ENCODE measurements at regions not wholly inside any gene's neighbourhood (a gene's known extent, or its start where the extent isn't known, plus 50 kb on each side); places are given as distances from the start of the nearest gene placed in this dataset.

DNA sequence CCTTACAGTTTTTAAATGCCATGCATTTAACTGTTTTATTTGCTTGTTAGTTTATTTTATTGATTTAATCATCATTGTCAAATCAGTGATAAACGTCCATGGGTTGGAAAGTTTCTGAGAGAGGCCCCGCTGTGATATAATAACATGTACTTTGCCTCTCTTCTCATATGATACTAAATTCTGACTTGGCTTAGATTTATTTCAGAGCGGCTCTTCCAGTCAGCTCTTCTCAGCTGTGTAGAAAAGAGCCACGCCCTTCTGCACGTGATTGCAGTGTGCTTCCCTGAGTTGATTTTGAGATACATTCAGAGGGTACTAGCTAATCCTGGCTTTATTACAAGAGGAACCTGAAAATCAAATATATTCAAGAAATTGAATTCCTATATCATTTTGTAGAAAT, 218.6 kb downstream of the KCNE4 start:
- no TSS peak for BruUV-seq (replicated peaks)
- in situ Hi-C loops (cut with MboI; ENCODE audit: low sequenced_read_pairs) (no loop called here), intact Hi-C loops (cut with micrococcal nuclease) (no loop called here), dilution Hi-C loops (cut with HindIII; ENCODE audit: low sequenced_read_pairs, unreplicated experiment) (no loop called here)
- CTCF ChIA-PET = interaction anchor here (1.3 kb wide), 1 partner anchor 376 kb away, joined by 3 read pairs; no protein-coding TSS in a partner anchor
- Histone ChIP-seq H3K18ac (ENCODE audit: low read depth, low read length) (no peak overlapping the region), H3K79me1 (ENCODE audit: low read depth in 1 of 2, low read length in 2 of 2) (no peaks in the 10 kb centered on the region), H4K20me1 (ENCODE audit: insufficient read depth, low read length) (no peaks in the 10 kb centered on the region), H3K27ac (ENCODE audit: insufficient read depth, low read length) (no peak overlapping the region), H2AK9ac (replicated peaks; ENCODE audit: low read depth, low read length, poor library complexity) (no peak overlapping the region), H3K36me3 (ENCODE audit: control insufficient read depth, insufficient read depth, low read length) (no peaks in the 10 kb centered on the region), H2AFZ (replicated peaks; ENCODE audit: low read length, poor library complexity) (no peak overlapping the region), H3K9ac (ENCODE audit: low read depth, low read length) (no peak overlapping the region), H3K9me3 (ENCODE audit: control insufficient read depth, insufficient read depth, low read length) (no peaks in the 10 kb centered on the region), H3K4me3 (ENCODE audit: insufficient read depth, low read depth, low read length) (no peak overlapping the region), H4K91ac (ENCODE audit: insufficient read depth, low read depth, low read length) (no peak overlapping the region), H4K5ac (ENCODE audit: low read depth, low read length) (no peak overlapping the region), H3K4me1 (ENCODE audit: control insufficient read depth, insufficient read depth, low read length) (no peaks in the 10 kb centered on the region), H2BK5ac (ENCODE audit: low read depth, low read length, poor library complexity, severe bottlenecking) (no peak overlapping the region), H2BK120ac (ENCODE audit: low read depth, low read length) (no peak overlapping the region), H3K56ac (ENCODE audit: extremely low read depth, insufficient read depth, low read length) (no peak overlapping the region), H3K4me2 (ENCODE audit: low read depth, low read length) (no peak overlapping the region), H3K9me1 (ENCODE audit: insufficient read depth, low read length) (no peaks in the 10 kb centered on the region), H3K23ac (ENCODE audit: low read depth, low read length) (no peak overlapping the region), H3K14ac (replicated peaks; ENCODE audit: low read depth, low read length) (no peak overlapping the region), H2BK20ac (ENCODE audit: low read depth, low read length) (no peak overlapping the region), H3K4ac (ENCODE audit: low read depth, low read length) (no peak overlapping the region), H3K27me3 (ENCODE audit: control insufficient read depth, insufficient read depth, low read length) (no peaks in the 10 kb centered on the region; the same call in 1 of the 2 replicates), H4K8ac (ENCODE audit: low read depth in 2 of 2, low read length in 2 of 2) (no peak overlapping the region), H2AK5ac (ENCODE audit: low read depth, low read length) (no peak overlapping the region), H2BK15ac (ENCODE audit: low read depth, low read length) (no peak overlapping the region)
- ATAC-seq (ENCODE audit: low read depth) (no peak), DNase-seq (no peak)
- no CpG with 5 or more reads among the region's 5 CpGs for WGBS, 2 experiments (ENCODE audit: extremely low coverage in 2 of 2, insufficient read length in 1 of 2)
- TF ChIP-seq CEBPB (IDR thresholded peaks at IDR 0.05; ENCODE audit: low read depth, low read length) = no peak
- TF ChIP-seq RFX5 (IDR thresholded peaks at IDR 0.05; ENCODE audit: low read depth, low read length) = no peak
- TF ChIP-seq MXI1 (IDR thresholded peaks at IDR 0.05; ENCODE audit: borderline replicate concordance, low read depth, low read length) = no peak
- no peak for TF ChIP-seq BHLHE40 (IDR thresholded peaks at IDR 0.05; ENCODE audit: low read depth, low read length)
- POLR2A ChIA-PET (ENCODE audit: unreplicated experiment) = no interaction called here

Data from IMR-90 (cell line).